ENCODE measurements at regions not wholly inside any gene's neighbourhood (a gene's known extent, or its start where the extent isn't known, plus 50 kb on each side); places are given as distances from the start of the nearest gene placed in this dataset.

DNA sequence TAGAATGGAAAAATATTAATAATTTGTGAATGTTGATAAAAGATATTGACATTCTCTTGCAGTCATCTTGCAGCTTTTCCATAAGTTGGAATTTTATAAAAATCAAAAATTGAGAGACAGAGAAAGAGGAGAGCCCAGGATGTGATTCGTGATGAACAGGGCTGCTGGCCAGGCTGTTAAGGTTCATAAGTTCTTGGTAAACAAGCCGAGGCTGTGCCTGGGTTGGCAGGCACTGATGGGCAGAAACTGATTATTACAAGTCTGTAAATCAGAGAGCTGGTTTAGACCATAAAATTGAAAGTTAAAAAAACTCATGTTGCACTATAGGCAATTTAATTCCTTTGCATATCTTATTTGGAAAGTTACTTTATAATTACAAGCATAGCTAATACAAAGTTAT, 533.7 kb downstream of the HAPSTR1 start:
- BruUV-seq (replicated peaks), result no TSS peak
- intact Hi-C loops (cut with micrococcal nuclease), result no loop called here
- CTCF ChIA-PET, result no interaction called here

DNA sequence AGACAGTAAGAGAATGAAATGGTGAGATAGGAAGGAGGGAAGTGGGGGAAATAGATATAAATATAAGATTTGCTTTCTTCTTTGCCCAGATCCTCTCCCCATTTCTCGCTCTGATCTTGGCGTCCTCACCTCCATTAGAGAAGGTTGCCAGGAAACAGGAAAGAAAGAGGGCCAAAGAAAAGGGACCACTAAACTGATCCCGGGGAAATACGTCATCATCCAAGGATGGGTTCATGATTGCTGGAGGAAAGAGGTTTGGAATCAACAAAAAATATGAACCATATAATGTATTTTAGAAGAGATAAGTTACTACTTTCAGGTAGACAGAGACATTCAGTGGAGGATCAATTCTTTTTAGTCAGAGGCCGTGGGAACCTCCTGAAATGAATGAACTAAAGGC, 536.0 kb downstream of the HAPSTR1 start:
- ChIA-PET CTCF (no interaction called here), POLR2A (no interaction called here)
- intact Hi-C loops (cut with micrococcal nuclease), result no loop called here
- no peak overlapping the region for H2AFZ ChIP-seq (ENCODE audit: low read depth, low read length)
- no peak overlapping the region for H3K4me3 ChIP-seq (replicated peaks in 1 of 3; ENCODE audit: insufficient read depth in 1 of 3, low read depth in 1 of 3, low read length in 3 of 3)
- no peak for FAIRE-seq
- H3K9ac ChIP-seq (replicated peaks; ENCODE audit: extremely low read depth, insufficient read depth, low read length), result no peak overlapping the region
- H3K4me1 ChIP-seq (ENCODE audit: control insufficient read depth, extremely low read depth, insufficient read depth, low read length), result no peaks in the 10 kb centered on the region
- TF ChIP-seq MYC (IDR thresholded peaks at IDR 0.05; ENCODE audit: low read depth, low read length) (no peak), FOS (IDR thresholded peaks at IDR 0.05; ENCODE audit: borderline replicate concordance, insufficient read depth, low read length) (no peak), JUN (IDR thresholded peaks at IDR 0.05; ENCODE audit: borderline replicate concordance, insufficient read depth, insufficient read length, low read depth) (no peak), GATA2 (IDR thresholded peaks at IDR 0.05; ENCODE audit: insufficient read depth, insufficient read length, low read depth, low read length) (no peak)
- TF ChIP-seq, protein P1, sequence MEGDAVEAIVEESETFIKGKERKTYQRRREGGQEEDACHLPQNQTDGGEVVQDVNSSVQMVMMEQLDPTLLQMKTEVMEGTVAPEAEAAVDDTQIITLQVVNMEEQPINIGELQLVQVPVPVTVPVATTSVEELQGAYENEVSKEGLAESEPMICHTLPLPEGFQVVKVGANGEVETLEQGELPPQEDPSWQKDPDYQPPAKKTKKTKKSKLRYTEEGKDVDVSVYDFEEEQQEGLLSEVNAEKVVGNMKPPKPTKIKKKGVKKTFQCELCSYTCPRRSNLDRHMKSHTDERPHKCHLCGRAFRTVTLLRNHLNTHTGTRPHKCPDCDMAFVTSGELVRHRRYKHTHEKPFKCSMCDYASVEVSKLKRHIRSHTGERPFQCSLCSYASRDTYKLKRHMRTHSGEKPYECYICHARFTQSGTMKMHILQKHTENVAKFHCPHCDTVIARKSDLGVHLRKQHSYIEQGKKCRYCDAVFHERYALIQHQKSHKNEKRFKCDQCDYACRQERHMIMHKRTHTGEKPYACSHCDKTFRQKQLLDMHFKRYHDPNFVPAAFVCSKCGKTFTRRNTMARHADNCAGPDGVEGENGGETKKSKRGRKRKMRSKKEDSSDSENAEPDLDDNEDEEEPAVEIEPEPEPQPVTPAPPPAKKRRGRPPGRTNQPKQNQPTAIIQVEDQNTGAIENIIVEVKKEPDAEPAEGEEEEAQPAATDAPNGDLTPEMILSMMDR (IDR thresholded peaks at IDR 0.05; ENCODE audit: extremely low read depth in 1 of 2, insufficient read depth in 1 of 2, low read depth in 1 of 2, low read length in 2 of 2), result no peak
- TF ChIP-seq, protein P2, sequence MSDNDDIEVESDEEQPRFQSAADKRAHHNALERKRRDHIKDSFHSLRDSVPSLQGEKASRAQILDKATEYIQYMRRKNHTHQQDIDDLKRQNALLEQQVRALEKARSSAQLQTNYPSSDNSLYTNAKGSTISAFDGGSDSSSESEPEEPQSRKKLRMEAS (IDR thresholded peaks at IDR 0.05; ENCODE audit: insufficient read depth, insufficient read length), result no peak
- H3K36me3 ChIP-seq (ENCODE audit: control insufficient read depth in 2 of 2, extremely low read depth in 1 of 2, insufficient read depth in 2 of 2, low read length in 2 of 2), result no peaks in the 10 kb centered on the region
- H3K27ac ChIP-seq (ENCODE audit: insufficient read depth, low read depth, low read length), result no peak overlapping the region
- no peaks in the 10 kb centered on the region for H3K9me1 ChIP-seq (replicated peaks; ENCODE audit: control insufficient read depth, extremely low read depth, insufficient read depth, low read length)
- no peaks in the 10 kb centered on the region for H3K9me3 ChIP-seq (replicated peaks; ENCODE audit: control insufficient read depth, insufficient read depth, low read length)
- no peaks in the 10 kb centered on the region for H3K27me3 ChIP-seq (ENCODE audit: control insufficient read depth in 2 of 2, insufficient read depth in 2 of 2, low read length in 2 of 2)
- H3K4me2 ChIP-seq (ENCODE audit: insufficient read depth, low read length), result no peak overlapping the region
- no peaks in the 10 kb centered on the region for H4K20me1 ChIP-seq (replicated peaks; ENCODE audit: control insufficient read depth, extremely low read depth, insufficient read depth, low read length)
- BruUV-seq (replicated peaks), result no TSS peak
- no peak for DNase-seq (ENCODE audit: low read depth, low spot score)
- dilution Hi-C loops (cut with MboI; ENCODE audit: extremely low pct_ligation_motif_present, low sequenced_read_pairs), result no loop called here
- no peaks in the 10 kb centered on the region for H3K79me2 ChIP-seq (ENCODE audit: control insufficient read depth, insufficient read depth, low read length)

More for the DNA sequence above, 533.7 kb downstream of the HAPSTR1 start:
- dilution Hi-C loops (cut with MboI; ENCODE audit: extremely low pct_ligation_motif_present, low sequenced_read_pairs), result no loop called here
- Histone ChIP-seq H3K4me2 (ENCODE audit: insufficient read depth, low read length) (no peak overlapping the region), H3K27ac (ENCODE audit: insufficient read depth, low read depth, low read length) (no peak overlapping the region), H4K20me1 (replicated peaks; ENCODE audit: control insufficient read depth, extremely low read depth, insufficient read depth, low read length) (no peaks in the 10 kb centered on the region), H3K27me3 (ENCODE audit: control insufficient read depth in 2 of 2, insufficient read depth in 2 of 2, low read length in 2 of 2) (no peaks in the 10 kb centered on the region), H3K9me1 (replicated peaks; ENCODE audit: control insufficient read depth, extremely low read depth, insufficient read depth, low read length) (no peaks in the 10 kb centered on the region), H3K79me2 (ENCODE audit: control insufficient read depth, insufficient read depth, low read length) (no peaks in the 10 kb centered on the region), H3K9me3 (replicated peaks; ENCODE audit: control insufficient read depth, insufficient read depth, low read length) (no peaks in the 10 kb centered on the region), H2AFZ (ENCODE audit: low read depth, low read length) (no peak overlapping the region), H3K9ac (replicated peaks; ENCODE audit: extremely low read depth, insufficient read depth, low read length) (no peak overlapping the region), H3K4me1 (ENCODE audit: control insufficient read depth, extremely low read depth, insufficient read depth, low read length) (no peaks in the 10 kb centered on the region), H3K4me3 (replicated peaks in 1 of 3; ENCODE audit: insufficient read depth in 1 of 3, low read depth in 1 of 3, low read length in 3 of 3) (no peak overlapping the region), H3K36me3 (ENCODE audit: control insufficient read depth in 2 of 2, extremely low read depth in 1 of 2, insufficient read depth in 2 of 2, low read length in 2 of 2) (no peaks in the 10 kb centered on the region)
- TF ChIP-seq, protein P2 (IDR thresholded peaks at IDR 0.05; ENCODE audit: insufficient read depth, insufficient read length), result no peak
- TF ChIP-seq POLR2A (IDR thresholded peaks at IDR 0.05; ENCODE audit: low read depth, low read length) (no peak), GATA2 (IDR thresholded peaks at IDR 0.05; ENCODE audit: insufficient read depth, insufficient read length, low read depth, low read length) (no peak)
- TF ChIP-seq, protein P1 (IDR thresholded peaks at IDR 0.05; ENCODE audit: extremely low read depth in 1 of 2, insufficient read depth in 1 of 2, low read depth in 1 of 2, low read length in 2 of 2), result no peak
- POLR2A ChIA-PET, result no interaction called here
- FAIRE-seq (no peak), DNase-seq (ENCODE audit: low read depth, low spot score) (no peak)
